ENCODE measurements at regions not wholly inside any gene's neighbourhood (a gene's known extent, or its start where the extent isn't known, plus 50 kb on each side); places are given as distances from the start of the nearest gene placed in this dataset.

DNA sequence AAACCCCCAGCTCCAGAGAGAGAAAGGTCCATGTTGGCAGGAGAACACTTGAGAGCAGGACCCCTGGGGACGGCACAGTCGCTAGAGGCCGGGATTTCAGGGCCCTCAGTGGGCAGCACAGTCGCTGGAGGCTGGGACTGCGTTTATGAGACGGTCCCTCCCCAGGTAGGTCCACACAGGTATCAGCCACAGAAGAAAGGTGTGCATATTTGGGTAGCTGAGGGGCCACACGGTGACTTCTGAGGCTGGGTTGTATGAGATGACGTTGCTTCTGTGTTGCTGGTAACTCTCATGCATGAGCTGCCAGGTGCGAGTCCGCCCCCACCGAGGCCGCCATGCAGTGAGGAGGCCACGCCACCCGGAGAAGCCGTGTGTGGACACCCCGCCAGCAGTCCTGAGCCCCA is 56.9 kb upstream of the PPP2R2D start:
- DNase-seq = no peak

DNA sequence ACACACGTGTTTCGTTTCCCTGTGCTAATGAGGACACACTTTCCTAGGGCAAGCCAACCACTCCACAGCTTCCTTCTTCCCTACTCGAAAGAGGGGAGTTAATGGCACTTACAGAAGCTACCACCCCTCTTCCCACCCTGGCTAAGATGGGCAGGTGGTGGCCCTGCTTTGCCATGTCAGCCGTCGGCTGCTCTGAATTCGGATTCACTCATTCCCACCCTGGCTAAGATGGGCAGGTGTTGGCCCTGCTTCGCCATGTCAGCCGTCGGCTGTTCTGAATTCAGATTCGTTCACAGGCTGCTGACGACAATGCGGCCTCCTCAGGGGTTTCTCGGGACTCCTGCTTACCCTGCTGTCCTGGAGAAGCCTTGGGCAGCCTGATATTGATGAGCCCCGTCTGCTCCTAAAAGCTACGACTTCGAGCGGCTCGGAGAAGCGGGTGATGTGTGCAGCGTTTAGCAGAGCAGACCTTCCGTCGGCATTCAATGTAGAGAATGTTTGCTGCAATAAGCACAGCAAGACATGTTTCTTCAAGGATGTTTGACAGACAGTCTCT is 56.2 kb upstream of the PPP2R2D start:
- no peak for DNase-seq

DNA sequence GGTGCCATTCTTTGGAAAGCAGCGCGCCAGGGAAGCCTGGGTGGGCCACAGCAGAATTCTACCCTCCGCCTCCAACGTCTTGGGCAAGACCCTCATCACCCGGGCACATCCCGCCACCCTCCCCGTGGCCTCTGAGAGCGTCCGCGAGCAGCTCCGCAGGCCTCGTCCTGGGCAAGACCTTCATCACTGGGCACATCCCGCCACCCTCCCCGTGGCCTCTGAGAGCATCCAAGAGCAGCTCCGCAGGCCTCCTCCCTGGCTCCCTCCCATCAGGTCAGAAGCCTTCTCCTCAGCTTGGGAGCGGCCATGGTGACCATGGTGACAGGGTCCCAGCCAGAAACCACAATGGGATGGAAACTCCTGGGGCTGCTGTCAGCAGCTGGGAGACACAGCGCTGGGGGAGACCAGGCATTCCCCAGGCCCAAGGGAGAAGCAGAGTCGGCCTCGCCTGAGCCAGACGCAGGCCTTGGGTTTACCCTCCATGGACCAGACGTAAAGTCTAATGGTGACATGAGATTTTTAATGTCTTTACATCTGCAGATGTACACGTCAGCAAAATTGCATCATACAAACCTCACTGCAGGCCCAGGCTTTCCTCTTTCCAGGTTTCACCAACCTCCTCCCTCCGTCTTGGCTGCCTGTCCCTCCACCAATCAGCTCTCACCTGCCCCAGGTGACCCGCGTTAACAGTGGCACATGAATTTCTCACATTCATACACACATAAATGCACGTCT is 55.1 kb upstream of the PPP2R2D start:
- DNase-seq = no peak

DNA sequence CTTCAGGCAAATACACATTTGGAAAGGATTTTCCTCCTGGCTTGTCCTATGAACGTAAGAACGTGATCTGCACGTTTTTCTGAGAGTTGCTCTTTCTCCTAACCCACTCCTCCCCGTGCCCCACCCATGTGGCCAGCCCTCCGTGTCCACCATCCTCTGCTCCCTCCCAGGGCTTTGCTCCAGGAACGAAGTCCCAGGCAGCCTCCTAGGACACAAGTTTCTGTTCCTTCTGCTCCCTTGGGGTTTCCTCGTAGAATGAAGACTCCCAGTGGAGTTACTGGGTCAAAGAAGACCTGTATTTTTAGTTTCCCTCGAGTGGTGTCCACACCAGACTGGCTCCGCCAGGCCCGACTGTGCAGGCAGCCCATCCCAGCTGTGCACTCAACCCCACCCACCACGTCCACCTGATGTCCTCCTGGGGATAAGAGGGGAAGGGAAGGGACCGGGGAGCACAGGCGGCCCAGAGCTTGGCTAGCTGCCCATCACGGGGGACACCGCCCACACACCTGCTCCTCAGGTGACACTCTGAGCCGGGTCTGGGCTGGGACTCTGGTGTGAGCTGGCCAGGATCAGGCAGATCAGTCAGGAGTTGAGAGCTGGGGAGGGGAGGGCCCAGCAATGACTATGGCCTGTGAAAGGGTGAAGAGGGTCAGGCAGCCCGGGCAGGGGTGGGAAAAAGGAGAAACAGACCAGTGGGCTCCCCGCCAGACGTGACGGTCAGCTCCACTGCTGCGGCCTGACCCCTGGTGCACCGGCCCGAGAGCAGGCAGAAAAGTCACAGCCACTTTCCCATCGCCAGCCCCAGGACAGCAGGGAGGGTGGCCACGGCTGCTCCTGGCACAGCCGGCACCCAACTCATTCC is 54.3 kb upstream of the PPP2R2D start:
- no peak for DNase-seq

DNA sequence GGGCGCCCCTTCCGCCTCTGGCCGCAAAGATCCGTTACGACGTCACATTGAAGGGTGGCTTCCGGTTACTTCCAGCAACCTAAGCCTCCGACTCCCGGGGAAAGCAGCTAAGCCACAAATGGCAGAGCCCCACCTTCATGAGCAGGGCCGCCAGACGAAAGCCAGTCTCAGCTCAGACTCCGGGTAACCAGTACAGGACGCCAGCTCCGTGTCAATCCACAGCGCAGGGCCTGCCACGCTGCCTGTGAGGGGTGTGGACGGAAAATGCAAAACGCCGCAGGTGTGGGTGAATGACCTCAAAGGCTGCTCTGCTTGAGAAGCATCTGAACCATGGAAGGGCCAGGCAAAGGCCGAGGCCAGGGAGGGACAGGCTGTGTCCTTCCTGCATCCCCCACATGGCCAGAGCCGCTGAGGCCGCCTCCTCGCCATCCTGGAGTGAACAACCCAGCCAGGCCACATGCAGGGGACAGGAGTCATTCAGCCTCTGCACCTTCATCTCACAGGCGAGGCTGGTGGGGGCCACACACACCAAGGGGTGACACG is 53.5 kb upstream of the PPP2R2D start:
- DNase-seq = no peak

DNA sequence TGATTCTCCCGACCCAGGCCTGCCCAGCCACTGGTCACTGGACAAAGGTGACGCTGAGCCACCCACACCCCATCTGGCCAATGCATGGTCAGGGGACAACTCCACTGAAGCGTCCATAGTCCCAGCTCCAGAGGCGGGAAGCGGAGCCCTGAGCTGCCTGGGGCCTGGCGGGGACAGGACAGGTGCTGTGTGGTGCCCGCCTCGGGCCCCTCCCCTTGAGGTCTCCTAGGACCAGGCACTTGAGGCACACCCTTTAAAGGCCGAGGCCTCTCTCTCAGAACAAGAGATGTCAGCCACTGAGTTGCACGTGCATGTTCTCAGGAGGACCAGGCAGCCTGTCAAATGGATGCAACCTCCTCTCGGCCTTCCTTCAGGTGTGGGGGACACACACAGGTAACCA is 52.5 kb upstream of the PPP2R2D start:
- no peak for DNase-seq

DNA sequence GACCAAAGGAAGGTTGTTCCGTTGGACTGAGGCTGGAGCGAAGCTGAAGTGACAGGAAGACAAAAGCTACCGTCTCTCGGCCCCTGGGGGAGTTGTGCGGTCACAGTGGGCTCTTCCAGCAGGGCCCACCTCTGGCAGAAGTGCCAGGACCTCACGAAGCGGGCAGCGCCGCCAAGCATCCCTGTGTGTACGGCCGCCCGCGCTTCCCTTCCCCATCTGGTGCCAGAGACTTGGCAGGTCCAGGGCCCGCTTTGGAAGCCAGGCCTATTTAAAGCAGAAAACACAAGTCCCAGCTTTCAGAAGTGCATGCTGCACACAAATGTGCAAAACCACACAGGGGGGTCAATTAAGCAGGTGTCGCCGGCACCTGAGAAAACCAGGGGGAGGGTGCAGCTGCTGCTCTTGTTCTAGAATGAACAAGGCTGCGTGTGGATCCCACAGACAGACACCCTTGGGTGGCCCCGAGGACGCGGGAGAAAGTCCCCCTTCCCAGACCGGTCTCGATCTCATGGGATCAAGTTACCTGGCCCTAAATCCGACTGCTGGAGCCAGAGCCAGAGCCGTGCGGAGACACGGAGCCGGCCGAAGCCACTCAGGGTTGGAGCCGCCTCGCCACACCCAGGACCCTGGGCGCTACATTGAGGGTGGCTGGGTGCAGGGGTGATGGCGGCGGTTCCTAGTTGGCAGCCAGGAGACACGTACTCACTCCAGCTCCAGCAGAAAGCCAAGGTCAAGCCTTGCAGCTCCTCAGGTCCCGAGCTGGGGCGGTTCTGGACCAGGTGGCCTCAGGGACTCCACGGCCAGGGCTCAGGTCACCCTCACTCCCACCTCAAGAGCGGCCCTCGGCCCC is 51.8 kb upstream of the PPP2R2D start:
- DNase-seq = no peak

DNA sequence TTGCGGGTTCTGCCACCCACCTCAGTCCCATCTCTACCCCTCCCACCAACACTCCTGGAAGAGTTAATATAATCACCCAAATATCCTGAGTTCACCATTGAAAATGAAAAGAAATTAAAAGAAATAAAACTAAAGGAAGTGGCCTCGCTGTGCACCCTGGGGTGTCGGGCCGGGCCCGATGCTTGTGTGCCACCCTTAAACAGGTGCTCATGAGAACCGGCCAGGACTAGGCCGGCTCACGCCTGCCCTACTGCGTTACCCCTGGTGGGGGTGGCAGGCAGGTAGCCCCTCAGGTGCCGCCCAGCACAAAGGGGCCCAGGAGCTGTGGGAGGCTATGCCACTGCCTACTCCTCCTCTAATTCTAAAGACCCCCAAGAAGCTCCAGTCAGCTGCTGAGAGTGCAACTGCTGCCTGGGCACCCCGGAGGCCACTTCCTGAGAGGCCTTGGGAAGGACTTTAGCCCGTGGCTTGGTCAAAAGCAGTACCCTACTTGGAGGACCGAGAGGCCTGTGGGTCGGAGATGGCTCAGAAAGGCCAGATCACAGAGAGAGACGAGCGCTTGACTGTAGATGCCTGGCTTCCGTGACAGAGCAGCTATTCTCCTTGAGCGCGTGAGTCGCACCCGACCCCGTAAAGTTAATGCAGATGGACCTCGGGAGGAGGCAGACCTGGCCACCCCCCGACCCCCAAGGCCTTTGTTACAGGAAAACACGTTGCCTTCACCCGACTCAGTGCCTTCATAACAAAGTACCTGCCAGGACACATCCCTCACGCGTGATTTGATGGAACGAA is 51.0 kb upstream of the PPP2R2D start:
- DNase-seq = no peak

DNA sequence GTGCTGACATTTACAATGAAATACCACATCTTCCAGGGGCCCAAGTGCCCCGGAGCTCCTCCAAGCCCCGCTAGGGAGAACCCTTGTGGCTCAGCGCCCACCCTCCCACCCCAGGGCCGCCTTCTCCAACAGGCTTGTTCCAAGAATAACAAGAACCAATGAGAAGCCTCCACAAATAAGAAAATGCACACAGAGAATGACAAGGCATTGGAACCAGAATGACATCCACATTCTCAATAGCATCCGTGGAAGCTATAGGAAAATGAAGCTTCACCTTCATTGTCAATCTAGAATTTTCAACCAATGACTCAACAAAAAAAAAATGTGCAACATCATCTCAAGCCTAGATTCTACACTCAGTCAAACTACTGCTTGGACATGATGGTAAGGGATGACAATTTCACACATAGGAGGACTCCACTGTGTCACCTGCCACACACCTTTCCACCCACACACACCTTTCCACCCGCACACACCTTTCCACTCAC is 50.4 kb upstream of the PPP2R2D start:
- no peak for DNase-seq

Data from NCI-H82 (cell line).